Osteocyte (in vitro differentiated cells): ENCODE measurements at regions not wholly inside any gene's neighbourhood (a gene's known extent, or its start where the extent isn't known, plus 50 kb on each side); places are given as distances from the start of the nearest gene placed in this dataset.

ENCODE experiments used
- DNase-seq: peaks from one replicate; pipeline ENCODE4 v3.0.0; 2021; ENCODE audit warnings: mixed read lengths; ENCODE audit not compliant: unreplicated experiment; ENCODE audit errors: extremely low spot score
- H3K27ac Mint-ChIP-seq: one replicate; pipeline ENCODE4 v1.8.0; 2021; ENCODE audit warnings: mild to moderate bottlenecking, mixed read lengths; ENCODE audit not compliant: unreplicated experiment
- H3K27me3 Mint-ChIP-seq: one replicate; pipeline ENCODE4 v1.8.0; 2021; ENCODE audit warnings: mixed read lengths; ENCODE audit not compliant: unreplicated experiment
- H3K36me3 Mint-ChIP-seq: one replicate; pipeline ENCODE4 v1.8.0; 2021; ENCODE audit warnings: mixed read lengths; ENCODE audit not compliant: unreplicated experiment
- H3K4me1 Mint-ChIP-seq: one replicate; pipeline ENCODE4 v1.8.0; 2021; ENCODE audit warnings: mixed read lengths; ENCODE audit not compliant: unreplicated experiment
- H3K4me3 Mint-ChIP-seq: one replicate; pipeline ENCODE4 v1.8.0; 2021; ENCODE audit warnings: mild to moderate bottlenecking, moderate library complexity, mixed read lengths; ENCODE audit not compliant: unreplicated experiment
- H3K9me3 Mint-ChIP-seq: one replicate; pipeline ENCODE4 v1.8.0; 2021; ENCODE audit warnings: mixed read lengths; ENCODE audit not compliant: unreplicated experiment
- TF ChIP-seq, protein P1 (sequence below): fragments of 200-600 bp; sonication (generic); IDR thresholded peaks from 2 replicates; pipeline ENCODE4 v1.5.0; 2021; ENCODE audit warnings: antibody characterized with exemption, mild to moderate bottlenecking, moderate library complexity

GRCh38 chr6:84916704-84917103 is 152.3 kb upstream of the TBX18 start:
- no peak overlapping the region for H3K4me3 Mint-ChIP-seq
- H3K9me3 Mint-ChIP-seq = no peaks in the 10 kb centered on the region
- H3K27me3 Mint-ChIP-seq = peaks cover 16% of the 10 kb centered on the region
- DNase-seq = no peak
- H3K27ac Mint-ChIP-seq = no peak overlapping the region
- H3K4me1 Mint-ChIP-seq = no peaks in the 10 kb centered on the region
- TF ChIP-seq, protein P1, sequence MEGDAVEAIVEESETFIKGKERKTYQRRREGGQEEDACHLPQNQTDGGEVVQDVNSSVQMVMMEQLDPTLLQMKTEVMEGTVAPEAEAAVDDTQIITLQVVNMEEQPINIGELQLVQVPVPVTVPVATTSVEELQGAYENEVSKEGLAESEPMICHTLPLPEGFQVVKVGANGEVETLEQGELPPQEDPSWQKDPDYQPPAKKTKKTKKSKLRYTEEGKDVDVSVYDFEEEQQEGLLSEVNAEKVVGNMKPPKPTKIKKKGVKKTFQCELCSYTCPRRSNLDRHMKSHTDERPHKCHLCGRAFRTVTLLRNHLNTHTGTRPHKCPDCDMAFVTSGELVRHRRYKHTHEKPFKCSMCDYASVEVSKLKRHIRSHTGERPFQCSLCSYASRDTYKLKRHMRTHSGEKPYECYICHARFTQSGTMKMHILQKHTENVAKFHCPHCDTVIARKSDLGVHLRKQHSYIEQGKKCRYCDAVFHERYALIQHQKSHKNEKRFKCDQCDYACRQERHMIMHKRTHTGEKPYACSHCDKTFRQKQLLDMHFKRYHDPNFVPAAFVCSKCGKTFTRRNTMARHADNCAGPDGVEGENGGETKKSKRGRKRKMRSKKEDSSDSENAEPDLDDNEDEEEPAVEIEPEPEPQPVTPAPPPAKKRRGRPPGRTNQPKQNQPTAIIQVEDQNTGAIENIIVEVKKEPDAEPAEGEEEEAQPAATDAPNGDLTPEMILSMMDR = no peak
- no peaks in the 10 kb centered on the region for H3K36me3 Mint-ChIP-seq

GRCh38 chr6:84912472-84913322 is 148.3 kb upstream of the TBX18 start:
- Mint-ChIP-seq H3K9me3 (no peaks in the 10 kb centered on the region), H3K27me3 (peaks cover 14% of the 10 kb centered on the region), H3K4me1 (no peaks in the 10 kb centered on the region), H3K27ac (no peak overlapping the region), H3K36me3 (no peaks in the 10 kb centered on the region), H3K4me3 (no peak overlapping the region)
- DNase-seq = no peak
- TF ChIP-seq, protein P1 = no peak

DNA sequence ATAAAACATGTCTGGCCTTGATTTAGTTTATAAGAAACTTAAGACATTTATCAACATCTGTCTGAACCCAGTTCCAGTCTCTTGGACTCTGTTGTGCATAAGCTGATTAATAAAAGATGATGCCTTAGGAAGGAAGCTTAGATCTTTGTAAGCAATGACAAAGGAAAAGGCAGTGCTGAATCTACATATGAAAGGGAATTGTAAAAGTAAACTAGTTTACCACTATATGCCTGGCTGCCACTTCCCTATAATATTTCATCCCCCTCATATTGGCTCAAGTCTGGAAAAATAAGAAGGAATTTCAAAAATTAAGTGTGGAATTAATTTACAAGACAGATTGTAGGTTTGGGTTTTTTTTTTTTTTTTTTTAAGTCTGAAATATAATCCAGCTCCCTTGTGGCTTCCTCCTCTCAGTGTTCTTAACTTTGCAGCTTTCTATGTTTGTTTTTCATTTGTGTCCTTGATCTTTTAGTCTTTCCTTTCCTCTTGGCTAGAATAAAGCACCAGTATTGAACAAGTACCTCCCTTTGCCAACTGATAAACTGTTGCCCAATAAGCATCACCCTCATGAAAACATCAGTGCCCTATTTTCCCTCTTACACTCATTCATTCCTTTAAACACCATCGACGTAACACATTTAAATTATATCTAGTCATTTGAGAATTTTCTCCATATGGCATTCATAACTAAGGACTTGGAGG is 146.7 kb upstream of the TBX18 start:
- Mint-ChIP-seq H3K27me3 (peaks cover 14% of the 10 kb centered on the region), H3K4me1 (no peaks in the 10 kb centered on the region), H3K9me3 (no peaks in the 10 kb centered on the region), H3K36me3 (no peaks in the 10 kb centered on the region), H3K27ac (no peak overlapping the region), H3K4me3 (no peak overlapping the region)
- no peak for DNase-seq
- TF ChIP-seq, protein P1 = no peak

DNA sequence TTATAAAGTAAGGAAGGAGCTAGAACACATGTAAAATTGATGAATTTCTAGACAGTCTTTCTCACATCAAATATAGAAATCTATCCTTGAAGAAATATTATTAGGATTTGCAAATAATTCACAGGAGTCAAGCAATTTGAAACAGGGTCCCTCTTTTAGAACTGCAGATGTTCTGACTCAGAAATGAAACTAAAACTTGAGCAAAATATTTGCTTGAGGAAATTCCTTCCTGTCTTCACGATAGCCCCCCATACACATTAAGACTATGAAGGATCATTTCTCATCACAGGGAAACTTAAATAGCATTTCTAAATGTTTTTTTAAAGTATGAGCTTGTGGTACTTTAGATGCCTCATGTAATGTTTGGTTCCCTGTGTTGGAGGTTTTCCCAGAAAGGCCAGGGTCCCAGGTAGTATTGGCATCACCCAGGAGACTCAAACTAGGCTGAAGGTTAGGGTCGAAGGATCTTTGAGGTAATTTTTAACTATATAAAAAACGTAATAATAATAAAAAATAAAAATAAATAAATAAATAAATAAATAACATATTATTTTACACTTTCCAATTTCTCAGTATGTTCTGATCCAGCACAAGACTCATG is 144.0 kb upstream of the TBX18 start:
- no peak overlapping the region for H3K27ac Mint-ChIP-seq
- no peaks in the 10 kb centered on the region for H3K9me3 Mint-ChIP-seq
- H3K4me1 Mint-ChIP-seq = no peaks in the 10 kb centered on the region
- TF ChIP-seq, protein P1 = no peak
- H3K4me3 Mint-ChIP-seq = no peak overlapping the region
- no peak for DNase-seq
- H3K36me3 Mint-ChIP-seq = no peaks in the 10 kb centered on the region
- H3K27me3 Mint-ChIP-seq = peaks cover 9% of the 10 kb centered on the region

- no peaks in the 10 kb centered on the region for H3K36me3 Mint-ChIP-seq
- no peak for DNase-seq
- no peaks in the 10 kb centered on the region for H3K9me3 Mint-ChIP-seq
- peaks cover 7% of the 10 kb centered on the region for H3K27me3 Mint-ChIP-seq
- no peaks in the 10 kb centered on the region for H3K4me1 Mint-ChIP-seq
- H3K4me3 Mint-ChIP-seq = no peak overlapping the region
- TF ChIP-seq, protein P1 = no peak
- no peak overlapping the region for H3K27ac Mint-ChIP-seq
These were observed 142.1 kb upstream of the TBX18 start for GRCh38 chr6:84906514-84906913.
